ENCODE measurements at regions not wholly inside any gene's neighbourhood (a gene's known extent, or its start where the extent isn't known, plus 50 kb on each side); places are given as distances from the start of the nearest gene placed in this dataset.

GRCh38 chr7:142321391-142321790, 63.5 kb upstream of the PRSS58 start:
- H3K4me3 ChIP-seq, result no peak overlapping the region
- no peak for TF ChIP-seq CTCF (IDR thresholded peaks at IDR 0.05)
- DNase-seq (ENCODE audit: low spot score), result no peak
- H3K27me3 ChIP-seq, result no peaks in the 10 kb centered on the region
- H3K4me1 ChIP-seq, result no peaks in the 10 kb centered on the region
- H3K36me3 ChIP-seq, result no peaks in the 10 kb centered on the region
- no peaks in the 10 kb centered on the region for H3K9me3 ChIP-seq
- H3K27ac ChIP-seq, result no peak overlapping the region

- H3K4me3 ChIP-seq, result no peak overlapping the region
- no peaks in the 10 kb centered on the region for H3K27me3 ChIP-seq
- no peaks in the 10 kb centered on the region for H3K9me3 ChIP-seq
- no peak for TF ChIP-seq CTCF (IDR thresholded peaks at IDR 0.05)
- DNase-seq (ENCODE audit: low spot score), result no peak
- H3K4me1 ChIP-seq, result no peaks in the 10 kb centered on the region
- H3K36me3 ChIP-seq, result no peaks in the 10 kb centered on the region
- H3K27ac ChIP-seq, result no peak overlapping the region
Measured at GRCh38 chr7:142320883-142321282, 63.0 kb upstream of the PRSS58 start.

- no peak overlapping the region for H3K27ac ChIP-seq
- TF ChIP-seq CTCF (IDR thresholded peaks at IDR 0.05), result peak in 1 of 2 donors; percentile 20
- H3K27me3 ChIP-seq, result no peaks in the 10 kb centered on the region
- no peak for DNase-seq (ENCODE audit: low spot score)
- H3K4me1 ChIP-seq, result no peaks in the 10 kb centered on the region
- no peak overlapping the region for H3K4me3 ChIP-seq
- no peaks in the 10 kb centered on the region for H3K36me3 ChIP-seq
- H3K9me3 ChIP-seq, result no peaks in the 10 kb centered on the region
Measured at GRCh38 chr7:142319970-142320369, 62.1 kb upstream of the PRSS58 start.

GRCh38 chr7:142314281-142314680, 56.4 kb upstream of the PRSS58 start:
- no peak for TF ChIP-seq CTCF (IDR thresholded peaks at IDR 0.05)
- no peaks in the 10 kb centered on the region for H3K4me1 ChIP-seq
- H3K27me3 ChIP-seq, result no peaks in the 10 kb centered on the region
- no peak overlapping the region for H3K27ac ChIP-seq
- no peaks in the 10 kb centered on the region for H3K36me3 ChIP-seq
- H3K4me3 ChIP-seq, result no peak overlapping the region
- no peak for DNase-seq (ENCODE audit: low spot score)
- H3K9me3 ChIP-seq, result no peaks in the 10 kb centered on the region

GRCh38 chr7:142313528-142313927, 55.7 kb upstream of the PRSS58 start:
- DNase-seq (ENCODE audit: low spot score), result no peak

More at GRCh38 chr7:142313528-142313927, 55.7 kb upstream of the PRSS58 start:
- no peaks in the 10 kb centered on the region for H3K27me3 ChIP-seq
- H3K9me3 ChIP-seq, result no peaks in the 10 kb centered on the region
- TF ChIP-seq CTCF (IDR thresholded peaks at IDR 0.05), result no peak
- no peaks in the 10 kb centered on the region for H3K4me1 ChIP-seq
- H3K27ac ChIP-seq, result no peak overlapping the region
- no peaks in the 10 kb centered on the region for H3K36me3 ChIP-seq
- no peak overlapping the region for H3K4me3 ChIP-seq

Data from right atrium auricular region (tissue), 2 donors.